GM18873 (cell line): ENCODE measurements at regions not wholly inside any gene's neighbourhood (a gene's known extent, or its start where the extent isn't known, plus 50 kb on each side); places are given as distances from the start of the nearest gene placed in this dataset.
"Not testable (repeated sequence)": the region's sequence is repeated elsewhere in the genome, so short reads cannot be mapped to it uniquely, and the experiment has no call there.

Experiments used
- ATAC-seq: cut with Tn5 transposase; IDR thresholded peaks from one replicate; pipeline ENCODE4 v1.9.1; 2021; ENCODE audit warnings: mild to moderate bottlenecking, moderate library complexity, moderate number of reproducible peaks; ENCODE audit not compliant: unreplicated experiment, low FRiP score

- ATAC-seq, result no peak
Measured at GRCh38 chr11:97461934-97462333, 1072.1 kb downstream of the JRKL start.

DNA sequence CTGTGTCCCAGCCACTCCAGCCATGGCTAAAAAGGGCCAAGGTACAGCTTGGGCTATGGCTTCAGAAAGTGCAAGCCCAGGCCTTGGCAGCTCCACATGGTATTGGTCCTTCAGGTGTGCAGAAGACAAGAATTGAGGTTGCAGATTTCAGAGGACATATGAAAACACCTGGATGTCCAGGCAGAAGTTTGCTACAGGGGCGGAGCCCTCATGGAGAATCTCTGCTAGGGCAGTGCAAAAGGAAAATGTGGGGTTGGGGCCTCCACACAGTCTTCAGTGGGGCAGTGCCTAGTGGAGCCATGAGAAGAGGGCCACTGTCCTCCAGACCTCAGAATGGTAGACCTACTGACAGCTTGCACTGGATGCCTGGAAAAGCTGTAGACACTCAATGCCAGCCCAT is 1074.1 kb downstream of the JRKL start:
- no peak for ATAC-seq

DNA sequence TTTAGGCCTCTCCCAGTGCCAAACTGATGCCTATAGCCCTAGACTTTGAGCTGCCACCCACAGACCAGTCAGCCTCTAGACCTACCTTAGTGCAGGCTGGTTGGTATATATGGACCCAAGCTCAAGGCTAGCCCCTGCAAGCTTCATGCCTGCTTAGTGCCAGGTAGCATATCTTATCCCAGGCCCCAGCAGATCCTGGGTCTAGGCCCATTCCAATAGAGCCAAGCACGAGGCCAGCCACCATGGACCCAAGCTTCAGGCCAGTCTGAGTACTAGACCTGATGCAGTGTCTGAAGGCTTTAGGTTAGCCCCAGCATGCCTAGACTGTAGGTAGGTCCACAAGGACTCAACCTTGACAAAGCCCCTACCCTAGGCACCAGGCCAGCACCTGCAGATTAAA is 1081.7 kb downstream of the JRKL start:
- ATAC-seq, result no peak

DNA sequence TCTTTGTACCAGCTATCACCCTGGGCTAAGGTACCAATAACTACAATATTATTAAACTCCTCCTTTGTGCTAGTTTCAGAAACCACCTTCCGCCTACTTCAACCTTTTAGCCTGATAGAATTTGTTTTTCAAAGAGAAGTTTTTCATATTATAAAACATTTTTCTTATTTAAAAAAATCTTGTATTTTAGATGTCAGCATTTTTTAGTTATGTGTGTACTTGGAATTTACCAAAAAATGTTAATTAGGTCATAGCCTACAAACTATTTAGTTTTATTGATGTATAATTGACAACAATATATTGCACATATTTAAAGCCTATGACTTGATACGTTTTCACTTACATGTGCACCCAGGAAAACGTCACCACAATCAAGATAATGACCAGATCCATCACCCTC is 1097.6 kb downstream of the JRKL start:
- ATAC-seq, result no peak

DNA sequence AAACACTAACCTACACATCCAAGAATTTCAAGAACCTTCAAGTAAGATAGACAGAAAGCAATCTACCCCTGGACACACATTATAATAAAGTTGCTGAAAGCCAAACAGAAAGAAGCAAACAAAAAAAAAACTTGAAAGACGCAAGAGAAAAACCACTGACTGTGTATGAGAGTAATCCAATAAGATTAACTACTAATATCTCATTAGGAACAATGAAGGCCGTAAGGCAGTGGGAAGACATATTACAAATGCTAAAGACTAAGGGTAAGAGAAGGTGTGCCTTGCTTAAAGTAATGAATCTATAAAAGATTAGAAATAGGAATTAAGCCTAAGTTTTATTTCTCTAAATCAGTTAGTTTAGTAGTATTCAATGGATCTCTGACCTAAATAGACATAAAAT is 1109.1 kb downstream of the JRKL start:
- ATAC-seq, result no peak

DNA sequence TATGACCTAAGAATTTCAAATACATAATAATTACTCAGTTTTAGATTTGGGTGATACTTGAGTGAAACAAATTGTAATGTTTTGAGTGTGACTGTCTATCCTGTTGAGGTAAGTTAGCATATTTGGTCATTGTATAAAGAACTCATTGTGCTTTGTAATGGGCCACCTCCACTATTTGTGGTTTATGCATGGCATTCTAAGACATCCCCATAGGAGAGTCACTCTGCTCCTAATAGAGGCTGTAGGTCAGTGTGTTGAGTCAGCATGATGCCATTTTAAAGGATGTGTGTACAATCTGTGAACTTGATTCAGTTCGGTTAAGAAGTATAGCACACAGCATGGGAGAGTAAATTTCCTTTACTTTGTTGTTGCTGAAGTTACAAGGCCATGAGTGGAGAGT is 1112.4 kb downstream of the JRKL start:
- no peak for ATAC-seq

- ATAC-seq, result no peak
Measured at GRCh38 chr11:97506076-97506759, 1116.4 kb downstream of the JRKL start.

GRCh38 chr11:97514446-97514845 is 1124.6 kb downstream of the JRKL start:
- ATAC-seq, result no peak

GRCh38 chr11:97516688-97517087 is 1126.9 kb downstream of the JRKL start:
- ATAC-seq, result no peak

DNA sequence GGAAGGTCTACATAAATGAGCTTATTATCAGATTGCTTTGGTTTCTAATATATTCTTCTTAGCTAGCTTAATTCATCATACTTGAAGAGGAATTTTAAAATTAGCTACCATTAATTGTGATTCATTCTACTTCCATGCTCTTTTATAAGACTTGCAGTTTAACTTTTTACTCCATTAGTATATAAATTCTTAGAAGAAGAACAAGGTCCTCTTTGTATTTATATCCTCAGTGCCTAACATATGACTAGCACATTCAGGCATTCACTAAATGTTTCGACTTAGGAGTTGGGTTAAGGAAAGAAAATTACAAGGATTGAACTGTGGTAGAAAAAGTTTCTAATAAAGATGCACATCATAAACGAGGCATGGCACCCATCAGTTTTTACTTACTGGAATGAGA is 1135.5 kb downstream of the JRKL start:
- ATAC-seq, result no peak

- no peak for ATAC-seq
Measured at GRCh38 chr11:97537407-97538150, 1147.8 kb downstream of the JRKL start.

- no peak for ATAC-seq
Measured at GRCh38 chr11:97544431-97544830, 1154.6 kb downstream of the JRKL start.

GRCh38 chr11:97548280-97548679 is 1158.5 kb downstream of the JRKL start:
- ATAC-seq, result no peak

DNA sequence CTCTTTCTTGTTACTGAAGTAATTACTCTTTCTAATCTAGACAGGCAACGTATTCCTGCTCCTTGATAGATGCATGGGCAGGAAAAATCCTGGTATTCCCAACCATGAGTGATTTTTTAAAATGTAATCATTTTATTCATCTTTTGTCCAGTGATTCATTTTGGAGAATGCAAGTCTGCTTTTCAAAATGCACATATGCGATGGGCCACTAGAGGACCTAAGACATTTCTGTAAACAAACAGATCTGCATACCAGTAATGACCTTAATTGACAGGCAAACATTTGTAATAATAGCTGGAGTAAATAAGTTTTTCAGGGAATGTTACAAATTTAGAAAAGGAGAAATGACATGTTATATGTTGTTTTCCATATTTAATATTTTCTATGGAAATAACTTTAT is 1167.6 kb downstream of the JRKL start:
- ATAC-seq, result no peak

GRCh38 chr11:97567801-97568200 is 1178.0 kb downstream of the JRKL start:
- no peak for ATAC-seq

- ATAC-seq, result no peak
Measured at GRCh38 chr11:97570636-97571035, 1180.8 kb downstream of the JRKL start.

DNA sequence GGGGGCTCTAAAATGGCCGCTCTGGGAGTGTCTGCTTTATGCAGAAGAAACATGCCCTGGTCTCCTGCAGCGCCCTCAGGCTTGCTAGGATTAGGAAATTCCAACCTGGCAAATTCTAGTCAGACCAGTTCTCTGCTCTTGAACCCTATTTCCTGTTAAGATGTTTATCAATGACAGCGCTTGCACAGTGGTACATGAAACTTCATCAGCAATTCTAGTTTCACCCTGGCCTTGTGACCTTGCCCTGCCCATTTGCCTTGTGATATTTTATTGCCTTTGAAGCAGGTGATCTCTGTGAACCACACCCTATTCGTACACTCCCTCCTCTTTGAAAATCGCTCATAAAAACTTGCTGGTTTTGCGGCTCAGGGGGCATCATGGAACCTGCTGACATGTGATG is 1184.0 kb downstream of the JRKL start:
- ATAC-seq, result not testable (repeated sequence)

DNA sequence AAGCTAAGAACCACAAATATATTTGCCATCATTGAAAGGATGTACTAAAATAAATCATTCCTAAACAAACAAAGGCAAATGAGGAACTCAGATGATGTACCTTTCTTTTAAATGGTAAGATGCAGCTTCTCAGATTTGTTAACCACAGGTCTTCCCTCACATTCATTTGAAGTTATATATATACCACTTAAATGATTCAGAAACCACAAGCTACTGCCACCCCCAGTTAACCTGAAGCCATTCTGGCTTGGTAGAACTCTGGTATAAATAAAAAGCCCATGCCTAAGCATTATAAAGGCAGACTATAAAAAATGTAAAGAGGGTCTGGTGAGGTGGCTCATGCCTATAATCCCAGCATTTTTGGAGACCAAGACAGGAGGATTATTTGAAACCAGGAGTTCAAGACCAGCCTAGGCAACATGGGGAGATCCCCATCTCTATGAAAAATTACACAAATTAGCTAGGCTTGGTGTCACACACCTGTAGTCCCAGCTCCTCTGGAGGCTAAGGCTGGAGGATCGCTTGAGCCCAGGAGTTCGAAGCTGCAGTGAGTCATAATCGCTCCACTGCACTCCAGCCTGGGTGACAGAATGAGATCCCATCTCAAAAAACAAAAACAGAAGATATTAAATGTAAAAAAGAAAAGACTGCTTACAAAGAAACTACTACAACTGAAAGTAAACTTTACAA is 1185.3 kb downstream of the JRKL start:
- no peak for ATAC-seq

GRCh38 chr11:97607291-97608000 is 1217.6 kb downstream of the JRKL start:
- ATAC-seq, result no peak

DNA sequence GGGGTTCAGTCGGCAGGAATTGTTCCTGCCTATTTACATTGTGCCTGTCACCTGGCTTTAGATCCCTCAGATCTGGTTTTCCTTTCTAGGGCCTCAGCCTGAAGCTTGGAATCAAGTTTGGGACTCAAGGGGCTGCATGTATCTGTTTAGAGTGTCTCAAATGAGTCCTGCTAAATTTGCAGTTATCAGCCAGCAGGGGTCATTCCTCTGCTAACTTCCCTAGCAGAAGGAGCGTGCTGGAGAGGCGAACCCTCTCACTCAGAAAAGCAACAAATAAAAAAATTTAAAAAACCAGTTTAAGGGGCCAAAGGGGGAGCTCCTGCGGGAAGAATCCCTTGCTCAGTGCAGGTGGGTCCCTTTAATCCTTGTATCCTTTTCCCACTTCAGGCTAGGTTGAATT is 1220.2 kb downstream of the JRKL start:
- ATAC-seq, result no peak

- ATAC-seq, result no peak
Measured at GRCh38 chr11:97610854-97611253, 1221.0 kb downstream of the JRKL start.
